Activated CD8-positive, alpha-beta memory T cell treated with anti-CD3 and anti-CD28 coated beads, Interleukin-2, amount 50 U/mL, for 1 hour (primary cell): ENCODE measurements at regions not wholly inside any gene's neighbourhood (a gene's known extent, or its start where the extent isn't known, plus 50 kb on each side); places are given as distances from the start of the nearest gene placed in this dataset.
"Not testable (repeated sequence)": the region's sequence is repeated elsewhere in the genome, so short reads cannot be mapped to it uniquely, and the experiment has no call there.

ENCODE experiments used
- DNase-seq: peaks from one replicate; pipeline ENCODE4 v3.0.0-alpha.2; 2020; ENCODE audit errors: extremely low read depth

- no peak for DNase-seq
These were observed 216.3 kb upstream of the PRNP start for GRCh38 chr20:4469910-4470309.

- DNase-seq: no peak
These were observed 218.1 kb upstream of the PRNP start for GRCh38 chr20:4468114-4468513.

DNA sequence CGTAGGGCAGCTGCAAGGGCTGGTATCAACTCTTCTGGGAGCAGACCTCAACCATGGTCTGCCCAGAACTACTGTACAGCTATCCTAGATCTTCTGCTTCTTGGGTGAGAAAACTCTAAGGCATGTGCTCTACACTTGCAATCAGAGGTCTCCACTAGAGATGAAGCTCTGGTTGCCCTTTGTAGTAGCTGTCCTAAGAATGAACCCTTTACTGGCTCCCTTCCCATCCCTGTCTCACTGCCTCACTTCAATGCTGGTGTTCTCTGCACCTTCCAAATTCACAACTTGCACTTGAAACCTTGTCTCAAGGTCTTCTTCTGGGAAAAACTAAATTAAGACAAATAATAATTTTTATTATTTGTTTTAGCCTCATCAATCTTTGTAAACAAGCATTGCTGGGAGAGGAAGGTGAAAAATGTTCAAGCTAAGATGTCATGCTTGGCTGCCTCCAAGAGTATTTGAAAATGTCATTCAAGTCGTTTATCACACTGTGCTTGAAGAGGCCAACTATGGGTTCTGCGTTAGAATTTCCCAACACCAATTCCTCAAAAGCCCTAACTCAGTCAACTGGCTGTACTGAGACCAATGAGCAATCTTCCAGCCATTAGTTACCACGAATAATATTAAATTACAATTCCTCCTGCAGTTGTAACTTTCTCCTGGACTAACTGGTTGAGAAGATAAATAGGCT is 216.9 kb upstream of the ADRA1D start:
- no peak for DNase-seq

DNA sequence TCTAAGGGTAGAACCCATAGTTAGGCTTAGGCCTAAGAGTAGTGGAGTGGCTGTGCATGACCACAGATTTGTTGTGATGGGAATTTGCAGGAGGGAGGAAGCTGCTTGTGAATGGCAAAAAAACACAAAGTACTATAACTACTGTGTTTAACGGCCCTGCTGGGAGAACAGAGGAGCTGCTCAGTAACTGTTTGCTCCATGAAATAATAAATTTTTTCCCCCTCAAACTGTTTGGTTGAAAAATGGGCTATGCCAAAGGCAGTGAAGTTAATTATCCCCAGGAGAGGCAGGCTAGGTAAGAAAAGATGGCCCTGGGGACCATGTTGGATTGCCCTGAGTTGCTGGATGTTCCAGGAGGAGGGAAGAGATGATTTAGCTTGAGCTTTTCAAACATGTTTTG is 216.1 kb upstream of the ADRA1D start:
- no peak for DNase-seq

- DNase-seq: not testable (repeated sequence)
These were observed 213.7 kb upstream of the ADRA1D start for GRCh38 chr20:4462801-4463200.

DNA sequence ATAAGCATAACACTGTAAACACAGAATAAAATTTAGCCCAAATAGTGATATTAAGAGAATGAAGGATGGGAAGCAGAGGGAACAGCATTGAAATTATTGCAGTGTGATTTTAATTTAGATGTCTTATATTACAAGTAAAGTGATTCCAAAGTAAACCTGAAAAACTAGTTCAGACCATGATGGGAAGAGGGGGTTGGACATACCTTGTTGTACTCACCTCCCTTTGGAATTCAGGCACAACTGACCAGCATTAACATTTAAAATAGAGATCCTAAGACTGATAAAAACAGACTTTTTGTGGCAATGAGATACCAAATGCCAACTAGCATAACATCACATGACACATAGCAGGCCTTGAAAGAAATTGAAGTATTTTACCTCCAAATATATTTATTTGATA is 210.0 kb upstream of the ADRA1D start:
- DNase-seq: no peak

DNA sequence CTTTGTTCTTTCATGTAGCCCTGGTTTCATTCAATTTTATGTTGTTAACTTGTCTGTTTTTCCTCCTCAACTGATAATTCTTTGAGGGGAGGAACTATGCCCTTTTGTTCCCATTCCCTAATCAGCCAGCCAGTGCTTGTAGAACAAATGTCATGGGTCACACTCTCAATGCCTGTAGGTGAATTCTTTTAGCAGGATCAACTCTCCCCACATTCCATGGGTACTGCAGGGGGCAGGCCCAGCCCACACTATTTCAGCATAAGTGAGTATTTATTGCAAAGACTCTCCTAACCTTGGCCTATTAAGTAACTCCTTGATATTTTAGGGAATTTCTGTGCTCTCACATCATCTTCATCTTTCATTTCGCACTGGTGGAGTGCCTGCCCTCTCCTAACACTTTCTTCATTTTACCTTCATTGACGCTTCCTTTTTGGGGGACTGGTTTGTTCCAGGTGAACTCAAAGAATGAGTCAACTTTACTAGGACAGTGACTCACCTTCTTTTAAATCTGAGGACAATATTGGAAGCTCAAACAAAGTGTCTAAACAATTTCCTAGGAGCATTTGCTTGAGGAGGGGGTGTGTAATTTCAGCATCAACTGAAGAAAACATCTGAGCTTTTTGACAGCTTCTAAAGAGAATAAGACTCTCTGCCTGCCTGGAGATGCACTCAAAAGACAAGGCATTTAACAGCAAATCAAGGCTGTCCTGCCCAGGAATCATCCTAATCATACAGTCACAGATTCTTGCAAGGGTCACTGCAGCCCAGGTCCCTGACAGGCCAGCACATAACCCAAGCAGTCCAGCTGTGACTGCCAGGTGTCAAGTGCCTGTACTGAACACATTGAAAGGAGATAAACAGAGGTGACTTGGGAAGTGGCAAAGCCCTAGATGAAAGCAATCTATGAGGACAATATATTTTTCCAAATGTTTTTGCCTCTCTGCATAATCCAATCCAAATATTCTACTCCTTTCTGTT is 208.8 kb upstream of the ADRA1D start:
- no peak for DNase-seq

GRCh38 chr20:4455996-4456395 is 206.9 kb upstream of the ADRA1D start:
- DNase-seq: no peak

DNA sequence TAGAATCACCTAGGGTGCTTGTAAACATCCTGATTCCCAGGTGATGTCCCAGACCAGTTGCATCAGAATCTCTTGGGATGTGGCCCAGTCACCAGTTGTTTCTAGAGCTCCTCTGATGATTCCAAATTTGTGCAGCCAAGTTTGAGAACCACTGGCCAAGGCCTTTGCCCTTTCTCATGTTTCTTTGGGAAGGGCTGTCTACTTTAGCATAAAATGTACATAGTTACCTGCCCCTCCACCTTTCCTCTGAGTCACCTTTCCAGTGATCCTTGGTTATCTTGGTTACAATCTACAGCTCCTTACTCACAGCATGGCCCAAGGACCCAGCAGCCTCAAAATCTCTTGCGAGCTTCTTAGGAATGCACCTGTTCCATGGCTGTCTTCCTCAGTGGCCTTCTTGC is 206.2 kb upstream of the ADRA1D start:
- no peak for DNase-seq

DNA sequence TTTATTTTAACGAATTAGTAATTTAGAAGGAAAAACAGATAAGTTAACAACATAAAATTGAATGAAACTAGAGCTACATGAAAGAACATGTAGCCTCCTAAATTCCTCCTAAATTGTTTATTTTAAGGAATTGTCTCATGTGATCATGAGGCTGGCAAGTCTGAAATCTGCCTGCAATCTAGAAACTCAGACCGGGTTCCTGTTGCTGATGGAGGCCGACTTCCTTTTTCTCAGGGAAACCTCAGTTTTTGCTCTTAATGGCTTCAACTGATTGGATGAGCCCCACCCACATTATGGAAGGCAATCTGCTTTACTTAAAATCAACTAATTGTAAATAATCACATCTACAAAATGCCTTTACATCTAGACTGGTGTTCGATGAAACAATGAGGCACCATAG is 205.0 kb upstream of the ADRA1D start:
- DNase-seq: no peak

DNA sequence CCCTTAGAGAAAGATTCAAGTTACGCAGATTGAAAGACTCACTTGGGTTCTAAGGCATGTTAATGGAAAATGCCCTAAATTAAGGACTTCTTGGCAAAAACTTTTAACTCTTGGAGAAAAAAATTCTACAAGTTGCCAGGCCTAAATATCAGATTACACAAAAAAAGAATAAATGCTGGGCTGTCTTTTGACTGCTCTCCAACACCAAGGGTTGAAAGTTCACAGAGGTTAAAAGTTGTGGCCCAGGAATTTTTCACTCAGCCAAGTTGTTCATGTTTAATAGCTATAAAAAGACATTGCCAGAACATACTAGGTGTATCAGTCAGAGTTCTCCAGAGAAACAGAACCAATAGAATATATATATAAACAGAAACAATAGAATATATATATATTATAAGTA is 204.3 kb upstream of the ADRA1D start:
- DNase-seq: no peak

GRCh38 chr20:4451487-4452081 is 202.5 kb upstream of the ADRA1D start:
- no peak for DNase-seq

- DNase-seq: no peak
These were observed 201.0 kb upstream of the ADRA1D start for GRCh38 chr20:4449957-4450715.

- no peak for DNase-seq
These were observed 196.7 kb upstream of the ADRA1D start for GRCh38 chr20:4445784-4446183.

GRCh38 chr20:4445331-4445730 is 196.2 kb upstream of the ADRA1D start:
- no peak for DNase-seq

GRCh38 chr20:4444404-4444803 is 195.3 kb upstream of the ADRA1D start:
- DNase-seq: no peak

DNA sequence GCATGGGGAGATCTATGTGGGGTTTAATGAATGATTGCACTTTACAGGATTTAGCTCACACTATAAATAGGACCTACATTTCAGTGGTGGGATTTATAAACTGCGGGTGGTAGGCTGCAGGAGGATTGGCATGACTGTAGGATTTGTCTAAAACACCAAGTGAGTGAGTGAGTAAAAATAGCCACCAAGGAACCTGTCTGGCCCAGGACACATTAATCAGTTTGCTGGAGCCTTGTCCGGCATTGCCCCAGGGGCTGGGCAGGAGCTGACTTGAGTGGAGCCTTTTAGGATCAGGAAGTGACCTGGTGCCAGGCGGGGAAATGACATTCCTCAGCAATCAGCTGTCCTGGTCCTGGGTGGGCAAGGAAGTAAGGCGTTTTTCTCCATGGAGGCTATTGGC is 193.9 kb upstream of the ADRA1D start:
- DNase-seq: no peak

DNA sequence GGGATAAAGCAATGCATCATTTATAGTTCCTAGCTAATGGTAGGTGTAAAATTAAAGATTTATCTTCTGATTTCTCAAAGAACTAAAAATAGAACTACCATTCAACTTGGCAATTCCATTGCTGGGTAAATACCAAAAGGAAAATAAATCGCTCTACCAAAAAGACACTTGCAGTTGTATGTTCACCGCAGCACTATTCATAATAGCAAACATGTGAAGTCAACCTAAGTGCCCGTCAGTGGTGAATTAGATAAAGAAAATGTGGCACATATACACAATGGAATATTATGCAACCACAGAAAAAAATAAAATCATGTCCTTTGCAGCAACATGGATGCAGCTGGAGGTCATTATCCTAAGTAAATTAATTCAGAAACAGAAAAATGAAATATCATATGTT is 192.8 kb upstream of the ADRA1D start:
- DNase-seq: no peak

DNA sequence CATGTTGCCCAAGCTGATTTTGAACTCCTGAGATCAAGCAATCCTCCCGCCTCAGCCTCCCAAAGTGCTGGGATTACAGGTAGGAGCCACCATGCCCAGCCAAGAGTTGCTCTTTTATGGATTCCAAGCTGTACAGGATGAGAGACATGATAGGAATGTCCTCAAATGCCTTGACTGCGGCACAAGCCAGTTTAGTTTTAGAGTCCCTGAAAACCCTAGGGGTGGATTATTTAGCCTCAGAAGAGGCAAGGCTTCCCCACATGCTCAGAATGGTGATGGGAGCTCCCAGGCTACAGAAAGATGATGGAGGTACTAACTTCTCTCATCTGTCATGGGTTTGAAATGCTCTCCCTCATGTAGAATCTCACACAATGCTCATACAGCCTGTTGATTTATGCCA is 192.1 kb upstream of the ADRA1D start:
- no peak for DNase-seq

DNA sequence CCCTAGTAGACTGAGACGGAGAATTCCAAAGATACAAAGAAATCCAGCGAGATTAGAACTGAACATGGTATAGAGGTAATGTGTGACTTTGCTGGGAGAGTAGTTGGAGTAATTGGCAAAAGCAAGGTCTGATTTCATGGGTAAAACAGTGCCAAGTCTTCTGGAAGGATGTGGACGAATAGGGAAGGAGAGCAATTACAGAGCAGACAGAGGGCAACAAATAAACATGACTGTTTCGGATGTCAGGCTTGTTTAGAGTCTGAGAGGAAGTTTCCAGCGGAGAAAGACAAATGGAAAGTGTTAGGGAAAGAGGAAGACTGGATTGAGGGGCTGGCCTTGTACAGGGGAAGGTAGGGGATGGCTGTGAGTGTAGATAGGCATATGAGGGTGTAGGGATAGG is 190.4 kb upstream of the ADRA1D start:
- no peak for DNase-seq

DNA sequence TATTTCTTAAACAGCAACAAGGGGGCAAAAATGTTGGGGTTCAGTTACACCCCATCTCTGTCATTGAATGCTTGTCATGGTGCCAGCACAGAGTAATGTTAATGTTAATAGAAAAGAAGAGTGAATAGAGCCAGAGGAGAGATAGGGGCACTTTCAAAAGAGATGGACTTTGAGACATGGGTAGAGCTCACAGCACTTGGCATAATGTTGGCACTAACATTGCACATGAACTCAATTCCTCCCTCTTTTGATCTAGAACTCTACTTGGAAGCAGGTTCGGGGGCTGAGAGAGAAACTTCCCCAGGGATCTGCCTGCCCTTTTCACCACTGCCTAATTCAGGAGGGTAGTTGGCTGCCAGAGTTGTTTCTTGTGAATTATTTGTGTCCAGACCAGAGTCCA is 188.0 kb upstream of the ADRA1D start:
- no peak for DNase-seq
